ENCODE measurements at regions not wholly inside any gene's neighbourhood (a gene's known extent, or its start where the extent isn't known, plus 50 kb on each side); places are given as distances from the start of the nearest gene placed in this dataset.

GRCh38 chr20:48171626-48172356 is 386.5 kb upstream of the SULF2 start:
- Histone ChIP-seq H3K79me2 (ENCODE audit: control insufficient read depth, insufficient read depth, low read length) (no peaks in the 10 kb centered on the region), H2AFZ (ENCODE audit: control insufficient read depth, low read depth, low read length) (no peak overlapping the region), H3K9ac (ENCODE audit: control insufficient read depth, insufficient read depth, low read length) (no peak overlapping the region), H4K20me1 (ENCODE audit: control insufficient read depth, insufficient read depth) (no peaks in the 10 kb centered on the region), H3K9me3 (replicated peaks; ENCODE audit: control insufficient read depth, insufficient read depth, low read length) (no peaks in the 10 kb centered on the region), H3K27me3 (replicated peaks in 1 of 2; ENCODE audit: control insufficient read depth in 2 of 2, insufficient read depth in 2 of 2, low read length in 1 of 2) (peaks cover 2 to 3% of the 10 kb centered on the region in 2 experiments; a peak in 3 of 4 replicates), H3K4me2 (ENCODE audit: control insufficient read depth, insufficient read depth) (no peak overlapping the region), H3K4me1 (ENCODE audit: control insufficient read depth, insufficient read depth, low read length) (no peaks in the 10 kb centered on the region), H3K27ac (ENCODE audit: control insufficient read depth, insufficient read depth) (no peak overlapping the region), H3K4me3 (no peak overlapping the region), H3K36me3 (ENCODE audit: control insufficient read depth in 2 of 2, insufficient read depth in 2 of 2, low read length in 1 of 2) (no peaks in the 10 kb centered on the region)
- FAIRE-seq, result no peak
- BruUV-seq (replicated peaks), result no TSS peak
- 25% methylated on average over 10 of the region's 10 CpGs for WGBS (ENCODE audit: insufficient coverage, insufficient replicate concordance, low lambda C conversion rate, missing lambda C conversion rate)
- in situ Hi-C loops (cut with MboI) (no loop called here), intact Hi-C loops (cut with micrococcal nuclease; ENCODE audit: unreplicated experiment) (no loop called here)
- ChIA-PET POLR2A (no interaction called here), CTCF (no interaction called here), RAD21 (ENCODE audit: unreplicated experiment) (no interaction called here), SMC1A (ENCODE audit: uncharacterized antibody, unreplicated experiment) (no interaction called here)
- no peak for DNase-seq (ENCODE audit: low read depth, low spot score)
- TF ChIP-seq, protein P1, sequence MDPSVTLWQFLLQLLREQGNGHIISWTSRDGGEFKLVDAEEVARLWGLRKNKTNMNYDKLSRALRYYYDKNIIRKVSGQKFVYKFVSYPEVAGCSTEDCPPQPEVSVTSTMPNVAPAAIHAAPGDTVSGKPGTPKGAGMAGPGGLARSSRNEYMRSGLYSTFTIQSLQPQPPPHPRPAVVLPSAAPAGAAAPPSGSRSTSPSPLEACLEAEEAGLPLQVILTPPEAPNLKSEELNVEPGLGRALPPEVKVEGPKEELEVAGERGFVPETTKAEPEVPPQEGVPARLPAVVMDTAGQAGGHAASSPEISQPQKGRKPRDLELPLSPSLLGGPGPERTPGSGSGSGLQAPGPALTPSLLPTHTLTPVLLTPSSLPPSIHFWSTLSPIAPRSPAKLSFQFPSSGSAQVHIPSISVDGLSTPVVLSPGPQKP (IDR thresholded peaks at IDR 0.05; ENCODE audit: low read depth, low read length), result no peak
- no peak for TF ChIP-seq SMAD1 (IDR thresholded peaks at IDR 0.05; ENCODE audit: low read depth, partially characterized antibody)
- TF ChIP-seq CBFB (IDR thresholded peaks at IDR 0.05; ENCODE audit: low read depth), result no peak
- no peak for TF ChIP-seq CREM (IDR thresholded peaks at IDR 0.05; ENCODE audit: low read depth)
- TF ChIP-seq HDAC6 (IDR thresholded peaks at IDR 0.05; ENCODE audit: unreplicated experiment), result no peak
- no peak for TF ChIP-seq POU2F2 (IDR thresholded peaks at IDR 0.05; ENCODE audit: borderline replicate concordance, low read depth, low read length)
- no peak for TF ChIP-seq MTA2 (IDR thresholded peaks at IDR 0.05; ENCODE audit: low read depth)
- TF ChIP-seq RELA (IDR thresholded peaks at IDR 0.05; ENCODE audit: borderline replicate concordance, partially characterized antibody), result no peak
- ATAC-seq, result no peak
